Activated CD4-positive, alpha-beta T cell treated with anti-CD3 and anti-CD28 coated beads, Interleukin-10, Interleukin-2, amounts not matched to agents 100 ng/mL and 50 ng/mL, durations not matched to agents 16 hours and 8 hours (primary cell): ENCODE measurements at regions not wholly inside any gene's neighbourhood (a gene's known extent, or its start where the extent isn't known, plus 50 kb on each side); places are given as distances from the start of the nearest gene placed in this dataset.

Source experiments
- DNase-seq: peaks from one replicate; pipeline ENCODE4 v3.0.0-alpha.2; 2020

- DNase-seq: no peak
Observed at GRCh38 chr13:90526711-90527110, 820.8 kb upstream of the MIR17HG start.

DNA sequence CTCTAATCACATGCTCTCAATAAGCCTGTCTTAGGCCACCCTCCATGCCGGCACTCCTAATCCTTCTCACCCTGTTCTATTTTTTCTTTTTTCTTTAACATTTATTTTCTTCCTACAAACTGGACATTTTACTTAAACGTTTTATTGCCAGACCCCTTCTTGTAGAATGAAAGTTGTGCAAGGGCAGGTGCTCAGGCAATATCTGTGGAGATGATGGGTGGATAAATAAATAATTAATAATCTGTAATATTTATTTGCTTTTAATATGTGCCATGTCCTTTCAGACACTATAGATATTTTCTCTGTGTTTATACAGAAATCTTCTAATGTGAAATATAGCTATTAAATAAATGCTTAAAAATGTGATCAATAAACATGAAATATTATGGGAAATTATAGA lies 815.7 kb upstream of the MIR17HG start:
- no peak for DNase-seq

- no peak for DNase-seq
Observed at GRCh38 chr13:90532861-90533492, 814.5 kb upstream of the MIR17HG start.

- DNase-seq: no peak
Observed at GRCh38 chr13:90533866-90534265, 813.6 kb upstream of the MIR17HG start.

GRCh38 chr13:90534617-90535370 lies 812.7 kb upstream of the MIR17HG start:
- no peak for DNase-seq

DNA sequence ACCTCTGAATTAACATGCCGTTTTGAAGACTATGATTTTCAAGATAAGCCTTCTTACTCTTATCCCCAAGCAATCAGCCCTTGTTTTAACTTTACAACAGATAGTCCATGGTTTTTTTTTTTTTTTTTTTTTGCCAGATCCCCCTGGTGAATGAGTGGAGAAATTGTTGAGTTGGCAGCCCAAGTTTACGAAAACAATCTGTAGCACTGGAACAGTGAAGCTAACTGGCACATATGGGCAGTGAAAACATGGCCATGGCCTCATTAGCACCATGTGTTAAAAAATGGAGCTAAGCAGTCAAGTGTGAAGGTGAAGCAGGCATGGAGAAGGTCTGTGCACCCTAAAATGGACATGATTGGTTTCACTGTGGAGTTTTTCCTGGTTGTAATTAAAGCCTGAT lies 812.1 kb upstream of the MIR17HG start:
- DNase-seq: no peak

GRCh38 chr13:90538063-90538462 lies 809.4 kb upstream of the MIR17HG start:
- DNase-seq: no peak

GRCh38 chr13:90541346-90541745 lies 806.1 kb upstream of the MIR17HG start:
- DNase-seq: no peak

DNA sequence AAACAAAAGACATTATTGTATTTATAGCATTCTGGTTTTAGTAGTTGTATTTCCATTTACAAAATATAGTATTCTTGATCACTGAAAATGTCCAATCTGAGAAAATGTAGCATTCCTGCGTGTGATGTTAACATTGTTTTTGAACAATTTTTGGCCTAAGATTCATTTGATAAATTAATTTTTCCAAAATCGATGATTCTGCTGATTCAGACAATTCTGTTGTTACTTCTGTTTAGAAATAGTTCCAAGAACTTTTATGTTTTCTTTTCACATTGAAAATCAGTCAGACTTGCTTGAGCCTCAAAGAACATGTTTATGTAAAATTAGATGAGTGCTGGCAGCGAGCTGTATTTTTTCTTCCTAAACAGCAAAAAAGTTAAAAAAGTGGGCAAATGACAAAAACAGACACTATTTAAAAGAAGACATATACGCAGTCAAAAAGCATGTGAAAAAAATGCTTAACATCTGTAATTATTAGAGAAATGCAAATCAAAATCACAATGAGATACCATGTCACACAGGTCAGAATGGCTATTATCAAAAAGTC lies 804.5 kb upstream of the MIR17HG start:
- no peak for DNase-seq

DNA sequence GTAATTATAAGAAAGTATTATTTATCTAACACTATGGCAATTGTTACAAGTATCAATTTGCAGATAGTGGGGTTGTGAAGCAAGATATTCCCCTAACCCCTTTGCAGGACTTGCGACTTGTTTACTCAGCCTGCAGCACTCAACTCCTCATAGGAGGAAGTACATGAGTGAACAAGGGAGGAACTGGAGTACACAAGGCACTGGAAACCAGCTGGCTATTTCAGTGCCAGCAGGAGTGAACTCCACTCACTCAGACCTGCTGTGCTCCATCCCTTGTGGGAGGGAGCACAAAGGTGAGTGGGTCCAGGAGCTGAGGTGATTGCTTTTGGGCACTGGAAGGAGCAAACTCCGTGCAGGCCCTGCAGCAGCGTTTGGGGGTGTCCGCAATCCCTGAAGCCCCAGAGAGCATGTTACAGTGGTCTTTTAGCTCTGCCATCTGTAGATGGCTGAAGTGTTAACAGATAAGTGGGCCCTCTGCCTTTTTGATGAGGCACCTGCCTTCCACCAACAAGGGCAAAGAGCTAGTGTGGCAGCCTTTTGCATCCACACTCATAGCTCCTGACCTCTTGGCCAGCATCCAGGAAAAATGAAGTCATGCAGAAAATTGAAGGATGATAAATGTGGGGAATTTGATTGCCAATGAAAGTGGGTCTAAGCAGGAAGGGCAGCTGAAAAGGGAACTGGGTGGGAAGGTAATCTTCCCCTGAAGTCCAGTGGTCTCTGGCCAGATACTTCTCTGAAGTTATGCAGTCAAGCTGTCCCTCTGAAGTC lies 802.2 kb upstream of the MIR17HG start:
- no peak for DNase-seq

DNA sequence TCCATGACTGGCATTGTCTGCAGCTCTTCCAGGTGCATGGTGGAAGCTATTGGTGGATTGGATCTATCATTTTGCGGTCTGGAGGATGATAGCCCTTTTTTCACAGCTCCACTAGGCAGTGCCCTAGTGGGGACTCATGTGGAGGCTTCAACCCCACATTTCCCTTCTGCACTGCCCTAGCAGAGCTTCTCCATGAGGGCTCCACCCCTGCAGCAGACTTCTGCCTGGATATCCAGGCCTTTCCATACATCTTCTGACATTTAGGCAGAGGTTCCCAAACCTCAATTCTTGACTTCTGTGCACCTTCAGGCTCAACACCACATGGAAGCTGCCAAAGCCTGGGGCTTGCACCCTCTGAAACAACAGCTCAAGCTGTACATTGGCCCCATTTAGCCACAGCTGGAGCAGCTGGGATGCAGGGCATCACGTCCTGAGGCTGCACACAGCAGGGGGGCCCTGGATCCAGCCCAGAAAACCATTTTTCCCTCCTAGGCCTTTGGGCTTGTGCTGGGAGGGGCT lies 800.2 kb upstream of the MIR17HG start:
- DNase-seq: no peak

DNA sequence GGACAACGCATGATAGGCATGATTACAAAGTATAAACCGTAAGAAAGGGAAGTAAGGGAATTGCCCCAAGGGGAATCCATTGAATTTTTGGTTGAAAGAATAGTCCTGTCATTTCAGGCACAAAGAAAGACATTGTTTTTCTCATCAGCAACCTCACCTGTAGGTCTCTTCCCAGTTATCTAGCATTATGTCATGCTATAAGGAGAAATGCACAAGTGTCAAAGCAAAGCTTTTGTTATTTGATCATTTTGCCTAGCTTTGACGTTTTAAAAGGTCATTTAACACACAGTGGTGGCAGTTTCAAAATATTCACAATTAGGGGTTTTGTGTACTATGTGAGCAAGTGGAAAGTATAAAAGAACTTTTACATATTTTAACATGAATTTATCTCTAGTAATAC lies 796.2 kb upstream of the MIR17HG start:
- no peak for DNase-seq

- DNase-seq: no peak
Observed at GRCh38 chr13:90552702-90553101, 794.8 kb upstream of the MIR17HG start.

GRCh38 chr13:90553159-90553558 lies 794.3 kb upstream of the MIR17HG start:
- no peak for DNase-seq

DNA sequence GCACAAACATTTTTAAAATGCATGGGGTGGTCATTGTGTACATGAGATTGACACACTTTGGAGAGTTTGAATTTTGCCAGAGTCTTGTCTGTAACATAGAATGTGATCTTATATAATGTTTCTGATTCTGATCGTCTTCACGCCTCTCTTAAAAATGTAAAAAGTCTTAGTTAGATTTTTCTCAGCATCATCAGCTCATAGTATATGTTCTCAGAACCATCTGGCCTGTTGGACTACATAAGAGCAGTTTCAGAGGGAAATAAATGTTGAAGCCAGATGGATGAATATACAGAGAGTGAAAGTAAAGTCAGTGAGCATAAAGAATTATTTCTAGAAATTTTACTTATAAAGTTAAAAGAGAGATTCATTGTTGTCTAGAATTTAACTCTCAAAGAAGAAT lies 789.9 kb upstream of the MIR17HG start:
- DNase-seq: no peak

- no peak for DNase-seq
Observed at GRCh38 chr13:90562443-90562842, 785.0 kb upstream of the MIR17HG start.

DNA sequence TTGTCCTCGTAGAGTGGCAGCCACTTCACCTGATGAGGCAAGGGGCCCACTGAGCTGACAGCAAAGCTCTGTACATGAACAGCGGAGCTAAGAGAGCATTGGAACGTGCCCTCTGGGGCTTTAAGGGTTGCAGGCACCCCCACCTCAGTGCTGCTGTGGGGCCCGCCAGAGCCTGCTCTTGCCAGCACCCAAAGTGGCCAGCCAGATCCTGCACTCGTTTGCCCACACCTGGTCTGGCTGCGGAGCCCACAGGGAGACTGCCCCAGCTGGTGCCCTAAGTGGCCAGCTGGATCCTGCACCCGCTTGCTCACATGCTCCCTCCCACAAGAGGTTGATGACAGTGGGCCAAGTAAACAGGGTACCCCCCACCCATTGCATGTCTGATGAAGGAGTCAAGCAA lies 783.4 kb upstream of the MIR17HG start:
- DNase-seq: no peak

GRCh38 chr13:90564566-90564965 lies 782.9 kb upstream of the MIR17HG start:
- DNase-seq: no peak

- DNase-seq: no peak
Observed at GRCh38 chr13:90565985-90566713, 781.3 kb upstream of the MIR17HG start.

DNA sequence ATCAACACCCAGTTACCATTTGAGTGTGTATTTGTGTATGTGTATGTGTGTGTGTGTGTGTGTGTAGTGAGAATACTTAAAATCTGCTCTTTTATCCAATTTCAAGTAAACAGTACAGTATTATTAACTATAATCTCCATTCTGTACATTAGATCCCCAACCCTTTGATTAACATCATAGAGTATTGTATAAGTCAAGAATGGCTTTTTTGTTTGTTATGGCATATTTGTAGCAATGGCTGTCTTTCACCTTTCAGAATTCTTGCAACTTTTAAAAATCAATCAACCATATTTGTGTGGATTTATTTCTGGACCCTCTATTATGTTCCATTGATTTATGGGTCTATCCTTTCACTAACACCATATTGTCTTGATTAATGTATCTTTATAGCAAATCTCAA lies 779.3 kb upstream of the MIR17HG start:
- no peak for DNase-seq

- DNase-seq: no peak
Observed at GRCh38 chr13:90576067-90576466, 771.4 kb upstream of the MIR17HG start.

DNA sequence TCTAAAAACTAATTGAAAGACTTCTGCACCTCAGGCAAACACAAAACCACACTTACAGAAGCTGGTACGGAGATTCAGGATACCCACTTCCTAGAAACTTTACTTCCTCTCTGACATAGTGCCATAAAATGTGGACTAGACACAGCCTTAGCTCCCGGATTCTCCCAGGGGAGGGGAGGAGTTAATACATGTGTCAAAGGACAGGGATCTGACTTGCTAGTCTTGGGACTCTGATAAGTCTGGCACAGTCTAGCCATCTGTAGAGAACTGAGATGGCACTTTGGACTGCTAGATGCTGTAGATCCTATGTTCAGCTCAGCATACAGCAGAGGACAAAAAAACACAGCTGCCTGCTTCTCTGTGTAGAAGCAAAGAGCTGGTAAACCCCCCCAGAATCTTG lies 769.8 kb upstream of the MIR17HG start:
- DNase-seq: no peak

DNA sequence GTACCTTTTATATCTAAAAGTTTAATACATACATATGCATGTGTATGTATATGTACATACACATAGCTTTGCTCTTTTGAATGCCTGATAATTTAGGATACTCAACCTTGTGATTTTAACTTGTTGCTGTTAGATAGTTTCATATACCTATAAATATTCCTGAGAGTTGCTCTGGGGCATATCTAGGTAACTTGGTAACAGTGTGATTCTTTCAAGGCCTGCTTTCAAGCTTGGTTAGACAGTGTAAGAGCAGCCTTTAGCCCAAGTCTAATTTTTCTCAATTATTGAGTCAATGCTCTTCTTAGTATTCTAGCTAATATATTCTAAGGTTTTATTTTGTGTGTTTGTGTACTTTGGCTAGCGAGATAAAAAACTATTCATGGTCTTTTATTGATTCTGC lies 762.1 kb upstream of the MIR17HG start:
- no peak for DNase-seq
